PFSK-1 (cell line): ENCODE measurements at regions not wholly inside any gene's neighbourhood (a gene's known extent, or its start where the extent isn't known, plus 50 kb on each side); places are given as distances from the start of the nearest gene placed in this dataset.

Experiments
- POLR2AphosphoS5 ChIP-seq: IDR thresholded peaks from 2 replicates; pipeline ENCODE4 v1.6.1; 2012; ENCODE audit warnings: low read depth, mild to moderate bottlenecking, control low read depth, low read length, moderate library complexity
- TAF1 ChIP-seq: IDR thresholded peaks from 2 replicates; pipeline ENCODE4 v1.6.1; 2012; ENCODE audit warnings: low read length, control low read depth, borderline replicate concordance; ENCODE audit not compliant: insufficient read depth

DNA sequence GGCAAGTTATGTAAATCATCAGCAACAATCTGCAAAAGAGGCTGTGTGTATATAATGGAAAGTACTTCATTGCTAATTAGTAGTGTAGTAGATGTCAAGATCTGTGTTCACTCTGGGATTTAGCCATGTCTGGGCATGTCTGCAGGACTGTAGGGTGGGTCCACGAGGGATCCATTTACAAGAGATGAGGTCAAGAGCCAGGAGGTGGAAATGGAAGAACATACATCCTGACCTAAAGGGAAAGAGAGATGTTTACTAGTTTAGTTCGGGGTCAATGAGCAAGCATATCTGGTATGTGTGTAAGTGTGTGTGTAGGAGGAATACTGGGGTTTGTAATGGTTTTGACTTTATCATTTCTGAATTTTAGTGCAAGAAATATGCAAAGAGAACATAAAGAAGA, 171.5 kb upstream of the NANOGP8 start:
- TF ChIP-seq TAF1: no peak
- TF ChIP-seq POLR2AphosphoS5: no peak
